HG03108 (cell line): ENCODE measurements at regions not wholly inside any gene's neighbourhood (a gene's known extent, or its start where the extent isn't known, plus 50 kb on each side); places are given as distances from the start of the nearest gene placed in this dataset.
A peak's percentile ranks its signal among the peaks of the same experiment; 100 is the strongest.
"Not testable (repeated sequence)": the region's sequence is repeated elsewhere in the genome, so short reads cannot be mapped to it uniquely, and the experiment has no call there.

Source experiments
- ATAC-seq: cut with Tn5 transposase; IDR thresholded peaks from one replicate; pipeline ENCODE4 v1.9.1; 2021; ENCODE audit warnings: moderate library complexity; ENCODE audit not compliant: unreplicated experiment

DNA sequence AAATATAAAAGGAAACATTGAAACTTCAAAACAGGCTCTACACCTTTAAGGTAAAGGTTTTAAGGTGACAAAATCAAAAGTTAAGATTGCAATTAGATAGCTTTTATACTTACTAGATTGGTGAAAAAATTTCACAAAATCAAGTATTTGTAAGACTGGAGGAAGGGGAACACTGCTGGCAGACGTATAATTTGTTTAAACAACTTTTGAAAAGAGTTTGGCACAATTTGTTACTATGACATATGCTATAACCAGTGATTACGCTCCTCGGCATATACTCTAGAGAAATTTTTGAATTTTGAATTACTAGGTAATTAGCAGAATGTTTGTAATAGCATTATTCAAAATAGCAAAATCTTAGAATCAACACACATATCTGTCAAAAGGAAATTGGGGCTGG, 425.0 kb downstream of the LRRIQ3 start:
- no peak for ATAC-seq

- no peak for ATAC-seq
These were observed 426.6 kb downstream of the LRRIQ3 start for GRCh38 chr1:73771396-73771795.

- no peak for ATAC-seq
These were observed 427.7 kb downstream of the LRRIQ3 start for GRCh38 chr1:73770109-73770905.

DNA sequence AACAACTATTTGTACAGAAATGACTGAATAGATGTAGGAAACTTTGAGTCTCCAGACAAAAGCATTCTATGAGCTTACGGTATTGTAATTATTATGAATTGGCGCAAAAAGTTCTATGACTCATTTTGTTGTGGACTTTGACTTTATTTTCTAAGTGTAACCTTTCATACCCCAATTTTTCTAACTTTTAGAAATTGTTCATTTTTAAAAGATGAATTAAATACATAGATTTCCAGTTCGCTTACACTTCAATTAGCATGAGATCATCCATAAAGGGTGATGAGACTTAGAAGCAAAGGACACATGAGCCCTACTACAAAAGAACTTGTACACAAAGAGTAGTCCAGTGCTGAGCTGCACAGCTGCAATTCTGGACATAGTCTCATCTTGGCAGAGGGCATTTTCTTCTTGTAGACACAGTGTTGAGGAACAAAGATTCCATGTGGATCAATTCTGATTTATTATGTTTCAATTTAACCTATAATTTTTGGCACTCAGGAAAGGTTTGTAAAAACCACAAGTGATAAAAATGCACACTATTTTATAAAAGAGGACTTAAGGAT, 431.1 kb downstream of the LRRIQ3 start:
- no peak for ATAC-seq

GRCh38 chr1:73765551-73766233, 432.3 kb downstream of the LRRIQ3 start:
- no peak for ATAC-seq

DNA sequence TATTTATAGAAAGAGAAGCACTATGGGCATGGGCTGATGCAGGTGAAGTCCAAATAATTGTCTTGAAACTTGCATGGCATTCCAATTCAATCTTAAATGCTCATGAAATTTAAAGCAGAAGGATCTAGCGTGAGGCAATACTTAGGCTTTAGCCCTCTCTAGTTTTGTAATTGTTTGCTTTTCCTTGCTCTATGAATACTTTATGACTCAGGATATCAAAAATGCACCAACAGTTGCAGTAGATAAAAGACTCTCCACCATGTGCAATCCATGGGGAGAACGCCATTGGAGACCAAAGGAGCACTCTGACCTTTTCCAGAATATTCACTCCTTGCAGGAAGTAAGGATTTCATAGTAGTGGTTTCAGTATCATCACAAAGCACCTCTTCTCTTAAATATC, 436.4 kb downstream of the LRRIQ3 start:
- no peak for ATAC-seq

DNA sequence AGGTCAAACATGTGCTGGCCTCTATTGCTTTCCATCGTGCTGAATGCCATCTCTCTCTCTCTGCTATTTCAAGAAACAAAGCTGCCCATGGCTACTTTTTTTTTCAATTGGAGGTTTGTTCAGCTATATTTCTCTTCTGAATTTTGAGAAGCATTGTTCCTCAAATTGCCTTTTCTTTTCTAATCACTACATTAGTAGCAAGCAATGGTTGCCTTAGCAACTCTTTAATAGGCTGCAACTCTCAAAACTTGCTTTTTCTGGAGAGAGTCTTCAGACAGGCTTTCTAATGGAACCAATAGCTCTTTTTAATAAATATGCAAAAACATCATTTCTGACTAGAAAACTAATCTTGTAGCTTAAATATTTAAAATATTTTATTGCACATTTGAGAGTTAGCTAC, 439.0 kb downstream of the LRRIQ3 start:
- ATAC-seq: no peak

GRCh38 chr1:73756817-73757216, 441.2 kb downstream of the LRRIQ3 start:
- ATAC-seq: no peak

GRCh38 chr1:73755649-73756048, 442.3 kb downstream of the LRRIQ3 start:
- no peak for ATAC-seq

DNA sequence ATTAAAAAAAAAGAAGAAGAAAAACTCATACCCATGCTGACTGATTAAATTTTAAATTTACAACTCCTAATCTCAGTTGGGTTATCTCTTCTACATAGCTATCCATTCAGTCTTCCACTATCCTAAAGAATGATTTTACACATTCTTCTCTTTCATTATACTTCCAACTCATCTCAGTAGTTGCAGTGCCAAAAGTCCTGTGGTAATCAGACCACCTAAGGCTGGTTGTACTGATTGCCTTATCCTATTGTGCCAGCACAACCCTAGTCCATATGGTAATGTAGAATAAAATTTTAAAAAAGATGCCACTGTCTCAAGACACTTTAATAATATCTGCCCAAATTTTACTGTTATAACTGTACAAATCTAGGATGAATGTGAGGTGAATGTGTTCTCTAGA, 448.0 kb downstream of the LRRIQ3 start:
- no peak for ATAC-seq

DNA sequence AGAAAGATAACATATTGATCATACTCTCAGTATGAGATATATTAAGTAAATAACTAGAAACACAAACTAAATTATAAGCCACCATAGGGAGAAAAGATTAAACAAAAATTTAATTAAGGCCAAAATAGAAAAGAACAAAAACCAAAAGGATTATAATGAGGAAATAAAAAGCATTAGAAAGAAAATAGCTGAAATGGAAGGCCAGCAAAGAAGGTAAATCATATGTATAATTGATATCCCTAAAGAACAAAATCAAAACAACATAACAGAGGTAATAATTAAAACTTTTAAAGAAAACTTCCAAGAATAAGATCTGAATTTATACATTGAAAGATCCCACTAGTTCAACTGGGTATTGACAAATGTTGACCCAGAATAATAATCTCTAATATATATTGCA, 453.0 kb downstream of the LRRIQ3 start:
- ATAC-seq: no peak

DNA sequence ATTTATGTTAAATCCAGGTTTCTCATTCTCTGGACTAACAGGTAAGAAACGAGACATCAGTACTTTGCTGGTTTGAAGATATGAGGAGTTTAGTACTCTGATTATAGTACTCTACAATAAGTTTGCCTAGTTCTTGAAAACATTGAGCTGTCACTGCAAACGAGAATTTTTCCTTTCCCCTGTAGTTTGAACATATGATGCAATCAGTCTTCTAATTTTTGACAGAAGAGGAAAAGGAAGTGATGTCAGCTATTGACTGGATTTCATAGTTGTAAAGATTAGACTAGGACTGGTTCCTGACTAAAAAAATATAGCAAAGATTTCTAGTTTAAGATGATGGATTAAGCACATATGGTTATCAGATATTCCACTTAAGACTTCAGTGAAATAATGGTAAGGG, 461.9 kb downstream of the LRRIQ3 start:
- ATAC-seq: no peak

DNA sequence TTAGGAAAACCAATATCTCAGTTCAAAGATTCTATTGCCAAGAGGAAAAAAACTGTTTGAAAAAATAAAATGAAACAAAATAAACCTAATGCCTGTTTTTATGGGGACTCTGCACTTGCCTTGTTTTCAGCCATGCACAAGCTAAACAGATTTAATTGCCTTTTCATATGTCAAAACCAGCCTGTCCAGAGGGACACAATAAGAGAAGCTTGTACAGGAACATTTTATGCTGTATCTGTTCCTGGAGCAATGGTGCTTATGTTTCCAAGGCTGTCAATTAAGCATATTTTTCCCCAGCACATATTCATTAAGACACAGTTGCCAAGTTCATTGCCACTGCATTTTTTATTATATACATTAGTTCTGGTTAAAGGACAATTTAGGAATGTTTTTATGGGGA, 470.9 kb downstream of the LRRIQ3 start:
- no peak for ATAC-seq

DNA sequence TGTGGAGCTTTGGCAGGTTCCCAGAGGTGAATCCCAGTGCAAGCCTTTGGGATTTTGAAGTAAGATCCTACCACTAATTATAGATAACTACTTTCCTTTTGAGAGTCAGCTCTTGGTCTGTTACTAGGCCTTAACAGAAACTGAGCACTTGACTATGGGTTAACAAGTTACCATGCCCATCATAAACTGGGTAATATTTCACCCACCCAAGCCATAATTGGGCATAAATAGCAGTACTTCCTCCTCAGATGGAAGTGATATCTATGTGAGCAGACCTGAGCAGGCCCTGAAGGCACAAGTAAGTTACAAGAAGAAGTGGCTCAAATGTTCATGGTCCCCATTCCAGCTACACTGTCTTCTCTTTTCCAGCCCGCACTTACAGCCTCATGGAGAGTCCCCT, 475.9 kb downstream of the LRRIQ3 start:
- no peak for ATAC-seq

GRCh38 chr1:73717976-73718375, 480.0 kb downstream of the LRRIQ3 start:
- no peak for ATAC-seq

DNA sequence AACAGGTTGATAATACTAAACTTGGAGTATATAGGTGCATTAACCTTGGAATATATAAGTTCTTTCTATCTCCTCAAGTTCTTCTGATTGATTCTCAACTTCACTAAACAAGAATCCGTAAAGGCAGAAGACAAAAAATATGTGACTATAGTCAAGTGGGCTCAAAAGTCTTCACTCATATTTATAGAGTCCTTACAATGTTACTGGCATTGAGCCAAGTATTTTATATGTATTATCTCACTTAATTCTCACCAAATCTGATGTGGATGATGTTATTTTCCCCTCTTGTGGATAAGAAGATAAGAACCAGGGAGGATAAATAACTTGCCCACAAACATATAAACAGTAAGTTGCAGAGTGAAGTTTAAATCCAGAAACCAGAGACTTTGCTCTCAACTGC, 486.9 kb downstream of the LRRIQ3 start:
- no peak for ATAC-seq

- ATAC-seq: no peak
These were observed 496.1 kb downstream of the LRRIQ3 start for GRCh38 chr1:73701826-73702225.

GRCh38 chr1:73676186-73676585, 521.8 kb downstream of the LRRIQ3 start:
- ATAC-seq: no peak

GRCh38 chr1:73674945-73675561, 522.9 kb downstream of the LRRIQ3 start:
- peak; percentile 50 for ATAC-seq

- ATAC-seq: no peak
These were observed 524.0 kb downstream of the LRRIQ3 start for GRCh38 chr1:73673971-73674370.

- no peak for ATAC-seq
These were observed 526.4 kb downstream of the LRRIQ3 start for GRCh38 chr1:73671530-73671929.

- ATAC-seq: not testable (repeated sequence)
These were observed 530.0 kb downstream of the LRRIQ3 start for GRCh38 chr1:73667959-73668358.
